Subcutaneous abdominal adipose tissue (tissue), 5 donors: ENCODE measurements at regions not wholly inside any gene's neighbourhood (a gene's known extent, or its start where the extent isn't known, plus 50 kb on each side); places are given as distances from the start of the nearest gene placed in this dataset.

Experiments used
- H3K27ac ChIP-seq: one replicate; pipeline ENCODE4 v1.7.0; 2013; ENCODE audit warnings: low read depth, mild to moderate bottlenecking, inconsistent platforms, low read length, moderate library complexity
- H3K27me3 ChIP-seq, 5 donors: one replicate each; pipeline ENCODE4 v1.7.0; 2013; ENCODE audit warnings: low read length in 5 of 5, inconsistent platforms in 1 of 5; ENCODE audit not compliant: control insufficient read depth in 5 of 5, insufficient read depth in 4 of 5
- H3K36me3 ChIP-seq, 5 donors: one replicate each; pipeline ENCODE4 v1.7.0; 2013; ENCODE audit warnings: low read length in 5 of 5; ENCODE audit not compliant: control insufficient read depth in 5 of 5, insufficient read depth in 5 of 5
- H3K4me1 ChIP-seq, 5 donors: one replicate each; pipeline ENCODE4 v1.7.0; 2013; ENCODE audit warnings: low read length in 5 of 5, mild to moderate bottlenecking in 3 of 5, moderate library complexity in 1 of 5; ENCODE audit not compliant: control insufficient read depth in 5 of 5, insufficient read depth in 5 of 5
- H3K4me3 ChIP-seq, 5 donors: one replicate each; pipeline ENCODE4 v1.7.0; 2013; ENCODE audit warnings: low read length in 5 of 5, low read depth in 1 of 5
- H3K9ac ChIP-seq, 5 donors: one replicate each; pipeline ENCODE4 v1.7.0; 2013; ENCODE audit warnings: low read length in 5 of 5, mild to moderate bottlenecking in 4 of 5, moderate library complexity in 3 of 5
- H3K9me3 ChIP-seq, 5 donors: one replicate each; pipeline ENCODE4 v1.7.0; 2013; ENCODE audit warnings: low read length in 5 of 5; ENCODE audit not compliant: control insufficient read depth in 5 of 5
- donor health status: healthy.
- donor health status: healthy.
- donor health status: healthy.
- donor health status: healthy.
- donor health status: healthy.

DNA sequence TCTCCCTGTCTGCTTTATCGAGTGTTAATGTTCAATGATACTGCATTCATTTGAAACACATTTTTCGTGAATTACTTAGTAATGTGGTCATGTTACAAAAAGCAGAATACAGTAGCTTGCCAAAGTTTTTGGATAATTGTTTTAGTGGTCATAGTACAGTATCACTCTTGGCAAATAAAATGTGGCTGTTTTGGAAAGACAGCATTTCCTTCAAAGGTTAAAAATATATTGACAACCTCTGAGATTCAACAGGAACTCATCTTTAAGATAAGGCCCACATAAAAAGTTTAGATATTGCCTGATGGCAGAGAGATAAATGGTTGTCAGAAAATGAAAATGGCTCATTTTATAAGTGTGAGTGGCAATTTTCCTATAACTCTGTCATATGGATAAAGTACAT, 297.7 kb upstream of the MAN1A1 start:
- no peaks in the 10 kb centered on the region for H3K9me3 ChIP-seq
- no peak overlapping the region for H3K4me3 ChIP-seq
- H3K9ac ChIP-seq, result no peak overlapping the region
- no peaks in the 10 kb centered on the region for H3K36me3 ChIP-seq
- H3K27ac ChIP-seq, result no peak overlapping the region
- no peaks in the 10 kb centered on the region for H3K27me3 ChIP-seq
- peaks cover 0 to 4% (median 0%) of the 10 kb centered on the region in 5 donors for H3K4me1 ChIP-seq

DNA sequence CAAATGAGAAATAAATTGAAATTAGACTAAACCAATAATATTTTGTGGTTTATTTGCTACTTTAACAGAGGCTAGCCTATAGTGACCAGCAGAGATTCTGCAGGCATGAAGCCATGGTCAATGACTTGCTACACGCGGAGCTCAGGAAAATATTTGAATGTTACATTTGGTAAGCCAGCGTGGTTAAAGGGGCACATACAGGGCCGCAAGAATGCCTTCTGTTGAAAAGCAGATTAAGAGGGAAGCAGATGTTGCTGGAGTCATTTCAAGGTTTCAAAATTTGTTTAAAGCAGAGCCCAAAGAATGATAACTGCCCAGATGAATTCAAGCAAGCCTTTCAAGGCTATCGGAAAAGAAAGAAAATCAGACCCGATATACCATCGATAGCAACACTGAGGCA, 294.3 kb upstream of the MAN1A1 start:
- no peaks in the 10 kb centered on the region for H3K9me3 ChIP-seq
- no peaks in the 10 kb centered on the region for H3K27me3 ChIP-seq
- H3K4me3 ChIP-seq, result no peak overlapping the region
- no peak overlapping the region for H3K27ac ChIP-seq
- H3K4me1 ChIP-seq, result peaks cover 0 to 4% (median 0%) of the 10 kb centered on the region in 5 donors
- no peak overlapping the region for H3K9ac ChIP-seq
- H3K36me3 ChIP-seq, result no peaks in the 10 kb centered on the region

DNA sequence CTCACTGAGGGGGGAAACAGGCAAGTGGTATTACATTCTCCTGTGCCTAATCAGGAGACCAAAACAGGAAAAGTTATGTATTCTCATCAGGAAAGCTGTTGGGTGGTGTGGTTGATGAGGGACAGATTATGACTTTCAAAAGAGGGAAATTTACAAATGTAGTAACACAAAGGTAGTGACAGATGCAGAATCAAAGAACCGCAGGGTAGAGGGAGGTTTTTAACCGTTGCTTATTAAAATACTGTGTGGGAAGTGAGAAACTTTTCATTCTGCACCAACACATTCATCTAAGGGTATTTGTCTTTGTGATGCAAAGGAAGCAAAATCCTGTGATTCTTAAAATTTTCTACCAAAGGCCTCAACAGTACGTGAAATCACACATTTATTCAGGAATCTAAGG, 288.2 kb upstream of the MAN1A1 start:
- Histone ChIP-seq H3K27me3 (no peaks in the 10 kb centered on the region), H3K4me3 (no peak overlapping the region), H3K9me3 (no peaks in the 10 kb centered on the region), H3K36me3 (no peaks in the 10 kb centered on the region), H3K27ac (no peak overlapping the region), H3K4me1 (no peaks in the 10 kb centered on the region), H3K9ac (no peak overlapping the region)

DNA sequence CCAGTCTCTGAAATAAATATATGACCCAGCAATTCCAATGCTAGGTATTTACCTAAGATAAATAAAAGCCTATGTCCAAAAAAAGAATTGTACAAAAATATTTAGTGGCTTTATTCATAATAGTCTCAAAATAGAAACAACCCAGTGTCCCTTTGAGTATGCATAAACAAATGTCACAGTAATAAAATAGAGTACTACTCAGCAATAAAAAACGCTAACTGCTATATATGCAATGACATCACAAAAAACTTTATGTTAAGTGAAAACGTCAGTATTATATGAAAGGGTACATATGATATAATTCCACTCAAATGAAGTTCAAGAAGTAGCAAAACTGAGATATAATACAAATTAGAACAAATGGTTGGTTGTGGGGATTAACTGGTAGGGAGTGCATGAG, 286.5 kb upstream of the MAN1A1 start:
- H3K9me3 ChIP-seq, result no peaks in the 10 kb centered on the region
- no peaks in the 10 kb centered on the region for H3K4me1 ChIP-seq
- no peaks in the 10 kb centered on the region for H3K27me3 ChIP-seq
- no peak overlapping the region for H3K27ac ChIP-seq
- H3K36me3 ChIP-seq, result no peaks in the 10 kb centered on the region
- no peak overlapping the region for H3K9ac ChIP-seq
- H3K4me3 ChIP-seq, result no peak overlapping the region

DNA sequence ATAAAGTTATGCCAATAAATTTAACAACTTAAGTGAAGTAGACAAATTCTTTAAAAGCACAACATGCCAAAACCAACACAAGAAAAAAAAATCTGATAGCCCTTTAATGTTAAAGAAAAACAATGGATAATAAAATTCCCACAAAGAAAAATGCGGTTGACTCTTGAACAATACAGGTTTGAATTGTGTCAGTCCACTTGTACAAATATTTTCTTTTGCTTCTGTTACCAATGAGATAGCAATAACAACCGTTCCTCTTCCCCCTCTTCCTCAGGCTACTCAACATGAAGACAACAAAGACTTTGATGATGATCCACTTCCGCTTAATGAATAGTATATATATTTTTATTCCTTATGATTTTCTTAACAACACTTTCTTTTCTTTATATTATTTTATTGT, 283.9 kb upstream of the MAN1A1 start:
- Histone ChIP-seq H3K9me3 (peaks cover 0 to 3% (median 0%) of the 10 kb centered on the region in 5 donors), H3K9ac (no peak overlapping the region), H3K4me1 (no peaks in the 10 kb centered on the region), H3K27ac (no peak overlapping the region), H3K4me3 (no peak overlapping the region), H3K27me3 (no peaks in the 10 kb centered on the region), H3K36me3 (no peaks in the 10 kb centered on the region)

DNA sequence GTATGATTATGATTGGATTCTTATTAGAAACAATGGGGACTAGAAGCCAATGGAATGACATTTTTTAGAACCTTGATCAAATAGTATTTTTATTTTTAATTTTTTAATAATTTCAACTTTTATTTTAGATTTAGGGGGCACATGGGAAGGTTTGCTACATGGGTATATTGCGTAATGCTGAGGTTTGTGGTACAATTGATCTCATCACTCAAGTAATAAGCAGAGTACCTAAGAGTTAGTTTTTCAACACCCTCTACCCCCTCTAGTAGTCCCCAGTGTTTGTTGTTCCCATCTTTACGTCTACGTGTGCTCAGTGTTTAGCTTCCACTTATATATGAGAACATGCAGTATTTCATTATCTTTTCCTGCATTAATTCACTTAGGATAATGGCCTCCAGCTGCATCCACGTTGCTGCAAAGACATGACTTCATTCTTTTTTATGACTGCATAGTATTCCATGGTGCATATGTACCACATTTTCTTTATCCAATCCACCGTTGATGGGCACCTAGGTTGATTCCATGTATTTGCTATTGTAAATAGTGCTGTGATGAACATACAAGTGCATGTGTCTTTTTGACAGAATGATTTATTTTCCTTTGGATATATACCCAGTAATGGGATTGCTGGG, 281.1 kb upstream of the MAN1A1 start:
- H3K27me3 ChIP-seq, result no peaks in the 10 kb centered on the region
- no peaks in the 10 kb centered on the region for H3K36me3 ChIP-seq
- no peak overlapping the region for H3K9ac ChIP-seq
- H3K4me3 ChIP-seq, result no peak overlapping the region
- H3K27ac ChIP-seq, result no peak overlapping the region
- peaks cover 0 to 3% (median 0%) of the 10 kb centered on the region in 5 donors for H3K9me3 ChIP-seq
- H3K4me1 ChIP-seq, result peaks cover 0 to 3% (median 0%) of the 10 kb centered on the region in 5 donors

DNA sequence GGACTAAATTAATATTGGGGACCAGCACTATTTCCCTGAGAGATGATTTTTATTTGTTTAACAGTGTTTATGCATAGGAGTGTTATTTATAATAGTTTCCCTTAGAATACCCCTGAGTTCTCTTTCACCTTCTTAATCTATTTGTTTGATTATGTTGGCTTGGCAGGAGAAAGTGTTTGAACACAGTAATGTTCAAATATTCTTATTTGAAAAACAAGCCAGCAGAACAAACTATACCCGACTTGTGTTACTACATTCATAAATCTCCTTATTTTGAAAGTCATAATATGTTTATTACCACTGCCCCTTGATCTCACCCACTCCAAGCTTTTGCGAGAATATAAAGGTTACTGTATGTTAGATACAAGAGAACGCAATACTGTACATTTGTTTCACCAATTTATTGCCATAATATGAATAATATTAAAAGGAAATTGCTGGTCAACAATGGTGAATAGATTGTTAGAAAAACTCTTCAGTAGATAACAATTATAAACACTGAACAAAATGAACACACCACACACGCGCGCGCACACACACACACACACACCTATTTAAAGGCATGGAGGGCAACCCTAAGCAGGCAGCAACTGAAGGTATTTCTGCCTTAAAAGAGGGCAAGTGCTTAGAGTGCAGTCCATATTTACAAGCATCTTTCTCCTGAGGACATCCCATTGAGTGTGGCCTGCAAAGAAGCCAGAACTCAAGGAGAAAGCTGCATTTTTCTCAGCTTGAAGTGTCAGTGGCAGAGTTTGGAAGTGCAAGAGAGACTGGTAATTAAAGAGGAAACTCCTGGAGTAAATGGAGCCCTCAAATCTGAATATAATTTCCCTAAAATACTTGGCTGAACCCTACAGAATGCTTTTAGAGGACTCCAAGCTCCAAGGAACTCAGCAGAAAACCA, 279.4 kb upstream of the MAN1A1 start:
- Histone ChIP-seq H3K4me1 (peaks cover 0 to 3% (median 0%) of the 10 kb centered on the region in 5 donors), H3K9ac (no peak overlapping the region), H3K9me3 (peaks cover 0 to 3% (median 0%) of the 10 kb centered on the region in 5 donors), H3K27ac (no peak overlapping the region), H3K36me3 (no peaks in the 10 kb centered on the region), H3K4me3 (no peak overlapping the region), H3K27me3 (no peaks in the 10 kb centered on the region)

DNA sequence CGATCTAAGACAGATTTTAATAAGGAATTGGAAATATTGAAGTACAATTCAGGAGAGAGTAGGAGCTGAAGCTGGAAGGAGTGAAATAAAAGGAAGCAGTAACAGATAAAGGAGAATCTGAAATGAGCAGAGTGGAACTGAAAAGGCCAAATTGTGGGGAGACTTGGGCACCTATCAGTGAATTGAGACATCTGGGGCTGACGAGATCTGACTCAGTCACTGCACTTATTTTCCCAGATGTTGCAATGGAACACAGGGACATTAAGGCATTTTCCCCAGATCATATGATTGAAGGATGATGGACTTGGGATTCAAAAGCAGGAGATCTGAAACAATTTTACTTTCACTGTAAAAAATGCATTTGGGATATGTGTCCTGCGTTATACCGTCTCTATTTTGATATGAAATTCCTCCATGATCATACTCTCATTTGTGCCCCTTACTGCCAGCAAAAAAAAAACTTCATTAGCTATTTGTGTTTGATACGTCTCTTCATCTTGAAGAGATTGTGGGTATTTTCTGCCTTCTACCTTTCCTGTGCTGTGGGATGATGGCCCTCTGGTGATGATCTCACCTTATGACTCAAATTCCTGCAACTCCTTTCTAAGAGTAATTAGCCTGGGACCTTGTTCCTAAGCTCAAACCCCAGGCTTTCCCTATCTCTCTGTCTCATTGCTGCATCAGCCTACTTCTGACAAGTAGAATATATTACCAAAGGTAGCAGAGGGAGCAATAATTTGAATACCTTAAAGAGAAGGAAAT, 278.5 kb upstream of the MAN1A1 start:
- H3K4me1 ChIP-seq, result peaks cover 0 to 3% (median 0%) of the 10 kb centered on the region in 5 donors
- H3K36me3 ChIP-seq, result no peaks in the 10 kb centered on the region
- H3K27ac ChIP-seq, result no peak overlapping the region
- H3K9me3 ChIP-seq, result peaks cover 0 to 3% (median 0%) of the 10 kb centered on the region in 5 donors
- H3K4me3 ChIP-seq, result no peak overlapping the region
- H3K9ac ChIP-seq, result no peak overlapping the region
- H3K27me3 ChIP-seq, result no peaks in the 10 kb centered on the region

DNA sequence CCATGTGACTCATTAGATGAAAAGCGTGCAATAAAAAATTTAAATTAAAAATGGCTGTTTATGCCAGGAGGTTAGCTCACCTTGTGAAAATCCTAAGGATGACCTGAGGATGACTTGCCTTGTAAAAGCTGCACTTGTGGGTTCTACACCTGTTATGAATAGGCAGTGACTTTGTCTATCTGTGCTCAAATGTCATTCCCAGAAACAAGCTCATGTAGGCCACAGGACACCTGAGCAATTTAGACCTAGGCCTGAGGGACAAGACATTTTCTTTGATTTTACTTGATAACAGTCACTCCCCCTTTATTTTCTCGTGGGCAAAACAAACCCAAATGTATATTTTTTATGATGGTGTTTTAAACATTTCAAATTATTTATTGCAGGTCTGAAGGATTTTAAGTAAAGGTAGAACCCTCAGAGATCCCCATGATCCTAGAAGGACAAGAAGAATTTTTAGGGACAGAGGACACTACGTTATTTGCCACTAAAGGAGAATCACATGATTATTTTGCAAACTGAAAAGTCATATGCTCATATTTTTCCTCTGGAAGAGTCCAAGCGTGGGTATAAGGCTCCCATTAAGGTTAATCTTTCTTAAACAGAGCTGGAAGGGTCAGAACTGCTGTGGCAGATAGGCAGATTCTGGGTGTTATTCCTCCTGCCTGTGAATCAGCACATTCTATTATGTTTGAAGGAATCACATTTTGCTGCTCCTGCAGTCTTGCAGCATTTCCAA, 277.5 kb upstream of the MAN1A1 start:
- Histone ChIP-seq H3K27me3 (no peaks in the 10 kb centered on the region), H3K4me3 (no peak overlapping the region), H3K9ac (no peak overlapping the region), H3K27ac (no peak overlapping the region), H3K36me3 (no peaks in the 10 kb centered on the region), H3K9me3 (peaks cover 0 to 3% (median 0%) of the 10 kb centered on the region in 5 donors), H3K4me1 (peaks cover 0 to 3% (median 0%) of the 10 kb centered on the region in 5 donors)
